Gastrocnemius medialis (tissue), 4 donors: ENCODE measurements at regions not wholly inside any gene's neighbourhood (a gene's known extent, or its start where the extent isn't known, plus 50 kb on each side); places are given as distances from the start of the nearest gene placed in this dataset.

Source experiments
- ATAC-seq, 2 donors: fragments of 150-250 bp; one replicate each; pipeline ENCODE4 v1.9.1; 2016
- DNase-seq, 2 donors: peaks; one replicate each; pipeline ENCODE4 v3.0.0-alpha.2; 2019
- H3K27ac ChIP-seq, 4 donors: fragments of 200-600 bp; sonication (generic); 1 replicate in 1 of 4; 2 replicates in 3 of 4; pipeline ENCODE4 v1.5.1; 2016 to 2018; ENCODE audit warnings: mild to moderate bottlenecking in 2 of 4, moderate library complexity in 1 of 4
- H3K27me3 ChIP-seq, 3 donors: fragments of 200-600 bp; sonication (generic) in 2 of 3; 1 replicate in 1 of 3; 2 replicates in 2 of 3; pipeline versions ENCODE4 v1.5.1 to v1.6.0; 2016 to 2019; ENCODE audit warnings: mild to moderate bottlenecking in 1 of 3, moderate library complexity in 1 of 3
- H3K36me3 ChIP-seq, 2 donors: fragments of 200-600 bp; sonication (generic) in 1 of 2; one replicate each; pipeline ENCODE4 v1.5.1; 2017 to 2018
- H3K4me1 ChIP-seq, 2 donors: fragments of 200-600 bp; sonication (generic) in 1 of 2; one replicate each; pipeline ENCODE4 v1.5.1; 2016 to 2017; ENCODE audit warnings: mild to moderate bottlenecking in 2 of 2
- H3K4me3 ChIP-seq, 4 donors: fragments of 200-600 bp; sonication (generic) in 3 of 4; 1 replicate in 1 of 4; 2 replicates in 3 of 4; pipeline ENCODE4 v1.5.1; 2016 to 2019; ENCODE audit warnings: mild to moderate bottlenecking in 2 of 4
- H3K9me3 ChIP-seq, 3 donors: fragments of 200-600 bp; sonication (generic) in 2 of 3; 1 replicate in 1 of 3; 2 replicates in 2 of 3; pipeline ENCODE4 v1.5.1; 2016 to 2019
- POLR2A ChIP-seq, 2 donors: fragments of 450-650 bp; IDR thresholded peaks; one replicate each; pipeline ENCODE4 v1.6.1; 2017; ENCODE audit warnings: antibody characterized with exemption in 2 of 2, mild to moderate bottlenecking in 2 of 2, moderate library complexity in 2 of 2
- in situ Hi-C, 4 donors: fragments of 200-750 bp; cut with MboI; loops; one replicate each; pipeline versions ENCODE4 v1.15.0 to v1.8.0; 2017; ENCODE audit warnings: low sequenced_read_pairs in 4 of 4
- intact Hi-C: fragments of 100-400 bp; cut with DNase I; formaldehyde crosslinking; loops from one replicate; pipeline ENCODE4 v1.15.1; 2023; ENCODE audit warnings: low total_unique reads
- TF ChIP-seq, protein P1 (sequence below), 5 experiments: fragments of 450-650 bp in 3 of 5; fragments of 200-600 bp in 2 of 5; sonication (generic) in 2 of 5; IDR thresholded peaks in 4 of 5; conservative IDR thresholded peaks in 1 of 5; 1 replicate in 4 of 5; 2 replicates in 1 of 5; pipeline ENCODE4 v1.5.1; 2016 to 2019; ENCODE audit warnings: antibody characterized with exemption in 5 of 5, mild to moderate bottlenecking in 3 of 5, moderate library complexity in 3 of 5

DNA sequence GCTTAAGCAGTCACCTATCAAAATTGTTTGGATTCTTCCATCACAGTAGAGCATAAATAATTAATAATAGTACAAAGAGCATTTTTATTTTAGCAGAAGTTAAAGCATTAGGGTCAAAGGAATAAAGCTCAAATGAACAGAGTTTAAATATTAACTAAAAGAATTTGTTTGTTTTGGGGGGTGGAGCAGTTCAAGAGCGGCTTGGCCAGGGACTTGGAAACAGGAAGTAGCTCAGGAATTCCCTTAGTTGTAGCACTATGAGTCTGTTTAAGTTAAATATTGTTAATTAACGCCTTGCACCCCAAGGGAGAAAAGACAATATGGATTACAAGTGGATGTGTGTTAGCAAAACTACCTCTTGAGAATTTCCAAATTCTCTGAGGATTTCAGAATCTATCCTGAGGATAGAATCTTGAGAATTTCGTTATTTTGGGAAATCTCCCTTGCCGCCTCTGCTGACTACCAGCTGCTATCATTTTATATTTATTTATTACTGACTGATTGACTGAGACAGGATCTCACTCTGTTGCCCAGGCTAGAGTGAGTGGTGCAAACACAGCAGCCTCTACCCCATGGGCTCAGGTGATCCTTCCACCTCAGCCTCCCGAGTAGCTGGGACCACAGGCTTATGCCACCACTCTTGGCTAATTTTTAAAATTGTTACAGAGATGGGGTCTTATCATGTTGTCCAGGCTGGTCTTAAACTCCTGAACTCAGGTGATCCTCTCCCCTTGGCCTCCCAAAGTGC, 96.7 kb upstream of the CHD1 start:
- in situ Hi-C loops (loop anchor here in 2 of 4 donors (5.0 kb wide), 2 partner anchors 118 to 123 kb away; no protein-coding TSS in a partner anchor), intact Hi-C loops (no loop called here)
- Histone ChIP-seq H3K27me3 (no peaks in the 10 kb centered on the region), H3K4me1 (no peaks in the 10 kb centered on the region), H3K4me3 (no peak overlapping the region), H3K27ac (no peak overlapping the region), H3K36me3 (no peaks in the 10 kb centered on the region), H3K9me3 (no peaks in the 10 kb centered on the region)
- TF ChIP-seq, protein P1, sequence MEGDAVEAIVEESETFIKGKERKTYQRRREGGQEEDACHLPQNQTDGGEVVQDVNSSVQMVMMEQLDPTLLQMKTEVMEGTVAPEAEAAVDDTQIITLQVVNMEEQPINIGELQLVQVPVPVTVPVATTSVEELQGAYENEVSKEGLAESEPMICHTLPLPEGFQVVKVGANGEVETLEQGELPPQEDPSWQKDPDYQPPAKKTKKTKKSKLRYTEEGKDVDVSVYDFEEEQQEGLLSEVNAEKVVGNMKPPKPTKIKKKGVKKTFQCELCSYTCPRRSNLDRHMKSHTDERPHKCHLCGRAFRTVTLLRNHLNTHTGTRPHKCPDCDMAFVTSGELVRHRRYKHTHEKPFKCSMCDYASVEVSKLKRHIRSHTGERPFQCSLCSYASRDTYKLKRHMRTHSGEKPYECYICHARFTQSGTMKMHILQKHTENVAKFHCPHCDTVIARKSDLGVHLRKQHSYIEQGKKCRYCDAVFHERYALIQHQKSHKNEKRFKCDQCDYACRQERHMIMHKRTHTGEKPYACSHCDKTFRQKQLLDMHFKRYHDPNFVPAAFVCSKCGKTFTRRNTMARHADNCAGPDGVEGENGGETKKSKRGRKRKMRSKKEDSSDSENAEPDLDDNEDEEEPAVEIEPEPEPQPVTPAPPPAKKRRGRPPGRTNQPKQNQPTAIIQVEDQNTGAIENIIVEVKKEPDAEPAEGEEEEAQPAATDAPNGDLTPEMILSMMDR (IDR thresholded peaks at IDR 0.05 in 4 of 5, conservative IDR thresholded peaks at IDR 0.05 in 1 of 5), result no peak
- no peak for TF ChIP-seq POLR2A (IDR thresholded peaks at IDR 0.05)
- no peak for ATAC-seq
- no peak for DNase-seq

DNA sequence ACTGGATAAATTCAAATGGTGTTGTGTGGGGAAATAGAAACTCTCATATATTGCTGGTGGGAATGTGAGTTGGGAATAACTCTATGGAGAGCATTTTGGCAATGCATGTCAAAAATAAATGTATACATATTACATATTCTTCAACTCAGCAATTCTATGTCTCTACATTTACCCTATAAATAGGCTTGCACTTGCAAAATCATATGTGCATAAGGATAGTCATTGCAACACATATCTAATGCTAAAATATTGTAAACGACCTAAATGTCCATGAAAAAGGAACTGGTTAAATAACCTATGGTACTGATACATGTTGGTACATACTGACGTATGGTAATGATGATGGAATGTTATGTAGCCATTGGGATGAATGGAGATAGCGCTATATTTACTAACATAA, 94.5 kb upstream of the CHD1 start:
- intact Hi-C loops, result no loop called here
- no peak for TF ChIP-seq POLR2A (IDR thresholded peaks at IDR 0.05)
- TF ChIP-seq, protein P1 (IDR thresholded peaks at IDR 0.05 in 4 of 5, conservative IDR thresholded peaks at IDR 0.05 in 1 of 5), result no peak
- DNase-seq (no peak), ATAC-seq (no peak)
- Histone ChIP-seq H3K4me3 (no peak overlapping the region), H3K4me1 (no peaks in the 10 kb centered on the region), H3K27me3 (no peaks in the 10 kb centered on the region), H3K27ac (no peak overlapping the region), H3K9me3 (no peaks in the 10 kb centered on the region), H3K36me3 (no peaks in the 10 kb centered on the region)
- in situ Hi-C loops, result no loop called here

DNA sequence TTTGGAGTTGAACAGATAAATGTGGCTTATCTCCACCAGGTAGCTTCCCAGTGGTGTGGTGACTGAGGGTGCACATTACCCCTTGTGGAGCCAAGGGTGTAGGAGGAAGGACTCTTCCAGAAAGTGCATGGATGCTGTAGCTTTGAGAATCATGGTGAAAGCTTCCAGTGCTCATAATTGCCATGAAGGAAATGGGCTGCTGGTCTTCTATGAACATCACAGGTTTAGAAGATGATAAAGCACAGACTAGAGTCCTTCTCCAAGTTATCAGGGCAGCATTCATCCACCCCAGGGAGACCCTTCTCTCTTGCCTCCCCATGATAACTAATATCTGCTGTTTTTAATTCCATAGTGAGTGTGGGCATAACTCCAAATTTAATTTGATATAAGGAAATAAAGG, 93.4 kb upstream of the CHD1 start:
- intact Hi-C loops, result no loop called here
- Histone ChIP-seq H3K27me3 (no peaks in the 10 kb centered on the region), H3K36me3 (no peaks in the 10 kb centered on the region), H3K27ac (no peak overlapping the region), H3K9me3 (no peaks in the 10 kb centered on the region), H3K4me1 (no peaks in the 10 kb centered on the region), H3K4me3 (no peak overlapping the region)
- no peak for TF ChIP-seq POLR2A (IDR thresholded peaks at IDR 0.05)
- TF ChIP-seq, protein P1 (IDR thresholded peaks at IDR 0.05 in 4 of 5, conservative IDR thresholded peaks at IDR 0.05 in 1 of 5), result no peak
- in situ Hi-C loops, result no loop called here
- DNase-seq (no peak), ATAC-seq (no peak)

DNA sequence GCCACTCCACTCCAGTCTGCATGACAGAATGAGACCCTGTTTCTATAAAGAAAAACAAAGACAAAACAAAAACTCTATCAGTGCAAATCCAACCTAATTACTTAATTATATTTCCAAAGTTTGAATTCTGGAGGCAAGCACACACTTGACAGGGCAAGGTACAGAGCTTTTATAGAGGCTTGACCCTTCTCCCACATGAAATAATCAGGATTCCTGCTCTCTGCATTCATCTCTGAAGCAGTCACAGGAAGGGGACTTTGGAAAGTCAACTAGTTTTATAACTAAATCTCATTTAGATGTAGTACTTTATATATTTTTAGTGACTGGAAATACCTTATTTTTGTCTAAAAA, 91.9 kb upstream of the CHD1 start:
- Histone ChIP-seq H3K27ac (no peak overlapping the region), H3K27me3 (no peaks in the 10 kb centered on the region), H3K36me3 (no peaks in the 10 kb centered on the region), H3K4me3 (no peak overlapping the region), H3K9me3 (no peaks in the 10 kb centered on the region), H3K4me1 (no peaks in the 10 kb centered on the region)
- intact Hi-C loops, result no loop called here
- DNase-seq (no peak), ATAC-seq (no peak)
- TF ChIP-seq POLR2A (IDR thresholded peaks at IDR 0.05), result no peak
- TF ChIP-seq, protein P1 (IDR thresholded peaks at IDR 0.05 in 4 of 5, conservative IDR thresholded peaks at IDR 0.05 in 1 of 5), result no peak
- in situ Hi-C loops, result no loop called here
